ENCODE measurements at regions not wholly inside any gene's neighbourhood (a gene's known extent, or its start where the extent isn't known, plus 50 kb on each side); places are given as distances from the start of the nearest gene placed in this dataset.

DNA sequence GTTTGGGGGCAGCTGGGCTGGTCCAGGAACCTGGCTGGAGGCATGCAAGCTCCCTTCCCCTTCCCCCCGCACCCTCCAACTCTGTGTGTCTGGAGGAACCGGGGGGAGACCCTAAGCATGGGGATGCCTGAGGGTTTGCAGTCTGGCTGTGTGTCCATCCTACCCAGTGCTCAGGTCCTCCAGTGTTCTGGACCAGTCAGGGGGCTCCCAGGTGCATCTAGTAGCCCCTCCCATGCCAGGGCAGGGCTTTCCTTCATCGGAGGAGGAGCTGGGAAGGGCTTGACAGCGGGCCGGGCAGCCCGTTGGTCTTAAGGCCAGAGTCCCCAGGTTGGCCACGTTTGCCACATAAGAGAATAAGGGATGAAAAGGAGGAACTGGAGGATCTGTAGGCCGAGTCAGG is 62.6 kb upstream of the IGFBPL1 start:
- DNase-seq (ENCODE audit: low read depth, low spot score) (no peak), FAIRE-seq (no peak), ATAC-seq (no peak)
- H2AFZ ChIP-seq (ENCODE audit: control insufficient read depth, low read depth, low read length), result no peak overlapping the region
- no peak overlapping the region for H3K27ac ChIP-seq (ENCODE audit: control insufficient read depth, insufficient read depth)
- H3K4me1 ChIP-seq (ENCODE audit: control insufficient read depth, insufficient read depth, low read length), result no peaks in the 10 kb centered on the region
- H3K27me3 ChIP-seq (replicated peaks in 1 of 2; ENCODE audit: control insufficient read depth in 2 of 2, insufficient read depth in 2 of 2, low read length in 1 of 2), result no peaks in the 10 kb centered on the region
- 41% methylated on average over 8 of the region's 8 CpGs for WGBS (ENCODE audit: insufficient coverage, insufficient replicate concordance, low lambda C conversion rate, missing lambda C conversion rate)
- BruUV-seq (replicated peaks), result no TSS peak
- H3K36me3 ChIP-seq (ENCODE audit: control insufficient read depth in 2 of 2, insufficient read depth in 2 of 2, low read length in 1 of 2), result no peaks in the 10 kb centered on the region
- ChIA-PET SMC1A (ENCODE audit: uncharacterized antibody, unreplicated experiment) (no interaction called here), CTCF (no interaction called here), RAD21 (ENCODE audit: unreplicated experiment) (no interaction called here), POLR2A (no interaction called here)
- intact Hi-C loops (cut with micrococcal nuclease; ENCODE audit: unreplicated experiment) (no loop called here), in situ Hi-C loops (cut with MboI) (no loop called here)
- H3K79me2 ChIP-seq (ENCODE audit: control insufficient read depth, insufficient read depth, low read length), result no peaks in the 10 kb centered on the region
- TF ChIP-seq MAX (IDR thresholded peaks at IDR 0.05; ENCODE audit: low read depth, low read length) (no peak), IRF5 (IDR thresholded peaks at IDR 0.05; ENCODE audit: borderline replicate concordance) (no peak), CHD1 (IDR thresholded peaks at IDR 0.05; ENCODE audit: low read depth, low read length) (no peak), ATF7 (IDR thresholded peaks at IDR 0.05; ENCODE audit: low read depth) (no peak), FOXK2 (IDR thresholded peaks at IDR 0.05) (no peak), BHLHE40 (IDR thresholded peaks at IDR 0.05; ENCODE audit: borderline replicate concordance in 1 of 2, low read depth in 2 of 2, low read length in 1 of 2) (no peak), DPF2 (IDR thresholded peaks at IDR 0.05) (no peak), TARDBP (IDR thresholded peaks at IDR 0.05; ENCODE audit: borderline replicate concordance) (no peak), NFXL1 (IDR thresholded peaks at IDR 0.05; ENCODE audit: borderline replicate concordance) (no peak)
- TF ChIP-seq, protein P1, sequence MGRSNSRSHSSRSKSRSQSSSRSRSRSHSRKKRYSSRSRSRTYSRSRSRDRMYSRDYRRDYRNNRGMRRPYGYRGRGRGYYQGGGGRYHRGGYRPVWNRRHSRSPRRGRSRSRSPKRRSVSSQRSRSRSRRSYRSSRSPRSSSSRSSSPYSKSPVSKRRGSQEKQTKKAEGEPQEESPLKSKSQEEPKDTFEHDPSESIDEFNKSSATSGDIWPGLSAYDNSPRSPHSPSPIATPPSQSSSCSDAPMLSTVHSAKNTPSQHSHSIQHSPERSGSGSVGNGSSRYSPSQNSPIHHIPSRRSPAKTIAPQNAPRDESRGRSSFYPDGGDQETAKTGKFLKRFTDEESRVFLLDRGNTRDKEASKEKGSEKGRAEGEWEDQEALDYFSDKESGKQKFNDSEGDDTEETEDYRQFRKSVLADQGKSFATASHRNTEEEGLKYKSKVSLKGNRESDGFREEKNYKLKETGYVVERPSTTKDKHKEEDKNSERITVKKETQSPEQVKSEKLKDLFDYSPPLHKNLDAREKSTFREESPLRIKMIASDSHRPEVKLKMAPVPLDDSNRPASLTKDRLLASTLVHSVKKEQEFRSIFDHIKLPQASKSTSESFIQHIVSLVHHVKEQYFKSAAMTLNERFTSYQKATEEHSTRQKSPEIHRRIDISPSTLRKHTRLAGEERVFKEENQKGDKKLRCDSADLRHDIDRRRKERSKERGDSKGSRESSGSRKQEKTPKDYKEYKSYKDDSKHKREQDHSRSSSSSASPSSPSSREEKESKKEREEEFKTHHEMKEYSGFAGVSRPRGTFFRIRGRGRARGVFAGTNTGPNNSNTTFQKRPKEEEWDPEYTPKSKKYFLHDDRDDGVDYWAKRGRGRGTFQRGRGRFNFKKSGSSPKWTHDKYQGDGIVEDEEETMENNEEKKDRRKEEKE (IDR thresholded peaks at IDR 0.05), result no peak
- H4K20me1 ChIP-seq (ENCODE audit: control insufficient read depth, insufficient read depth), result no peaks in the 10 kb centered on the region
- no peak overlapping the region for H3K9ac ChIP-seq (ENCODE audit: control insufficient read depth, insufficient read depth, low read length)
- H3K9me3 ChIP-seq (replicated peaks; ENCODE audit: control insufficient read depth, insufficient read depth, low read length), result no peaks in the 10 kb centered on the region
- no peak overlapping the region for H3K4me2 ChIP-seq (ENCODE audit: control insufficient read depth, insufficient read depth)
- no peak overlapping the region for H3K4me3 ChIP-seq

Data from GM12878 (cell line).